Right cardiac atrium (tissue), 5 donors: ENCODE measurements at regions not wholly inside any gene's neighbourhood (a gene's known extent, or its start where the extent isn't known, plus 50 kb on each side); places are given as distances from the start of the nearest gene placed in this dataset.

Experiments
- ATAC-seq, 2 donors: fragments of 200-7000 bp; cut with Tn5 transposase; one replicate each; pipeline versions ENCODE4 v1.8.0 to v1.9.1; 2020; ENCODE audit warnings: moderate library complexity in 2 of 2, mild to moderate bottlenecking in 1 of 2
- DNase-seq, 3 donors: peaks; one replicate each; pipeline ENCODE4 v3.0.0-alpha.2; 2020
- H3K27ac ChIP-seq: one replicate; pipeline ENCODE4 v1.5.1; 2013; ENCODE audit warnings: mild to moderate bottlenecking, low read length, control low read depth, moderate library complexity
- H3K27me3 ChIP-seq: one replicate; pipeline ENCODE4 v1.6.1; 2013; ENCODE audit not compliant: control insufficient read depth, insufficient read depth
- H3K4me1 ChIP-seq: one replicate; pipeline ENCODE4 v1.6.1; 2013; ENCODE audit warnings: low read length; ENCODE audit not compliant: control insufficient read depth, insufficient read depth
- H3K4me3 ChIP-seq: one replicate; pipeline ENCODE4 v1.5.1; 2013; ENCODE audit warnings: low read length, control low read depth
- H3K9me3 ChIP-seq: one replicate; pipeline ENCODE4 v1.6.1; 2013; ENCODE audit warnings: low read length; ENCODE audit not compliant: control insufficient read depth
- WGBS: extraction: QIAGEN DNeasy Blood & Tissue Kit; methylation state at CpG from one replicate; pipeline ENCODE4 v1.1.7; 2013; 5-methylcytosine and 5-hydroxymethylcytosine counted together
- intact Hi-C, 4 donors: fragments of 100-400 bp; cut with DNase I; formaldehyde crosslinking; loops; one replicate each; pipeline versions ENCODE4 v1.11.0 to v1.14.0; 2022 to 2023
- donor health status: healthy with polysubstance abuse.
- donor health status: DM: no; HTN: yes; CAD: no.
- donor health status: DM: no; HTN: no; CAD: no.
- donor health status: DM: no; HTN: yes; CAD: no; lungs with severe emphysema.
- donor health status: DM: yes; HTN: yes; CAD: no.

GRCh38 chr1:25042331-25043227 lies 112.5 kb upstream of the RUNX3 start:
- no peaks in the 10 kb centered on the region for H3K4me1 ChIP-seq
- no peaks in the 10 kb centered on the region for H3K27me3 ChIP-seq
- WGBS, result 61% methylated on average over 13 of the region's 13 CpGs
- H3K27ac ChIP-seq, result no peak overlapping the region
- no peak overlapping the region for H3K4me3 ChIP-seq
- DNase-seq (no peak), ATAC-seq (no peak)
- intact Hi-C loops, result no loop called here
- H3K9me3 ChIP-seq, result no peaks in the 10 kb centered on the region

- Histone ChIP-seq H3K4me1 (no peaks in the 10 kb centered on the region), H3K9me3 (no peaks in the 10 kb centered on the region), H3K4me3 (no peak overlapping the region), H3K27me3 (no peaks in the 10 kb centered on the region), H3K27ac (no peak overlapping the region)
- ATAC-seq (no peak), DNase-seq (no peak)
- 81% methylated on average over 4 of the region's 4 CpGs for WGBS
- intact Hi-C loops, result no loop called here
Measured at GRCh38 chr1:25041916-25042315, 111.8 kb upstream of the RUNX3 start.

GRCh38 chr1:25040122-25040685 lies 110.1 kb upstream of the RUNX3 start:
- Histone ChIP-seq H3K27me3 (no peaks in the 10 kb centered on the region), H3K27ac (no peak overlapping the region), H3K4me1 (no peaks in the 10 kb centered on the region), H3K4me3 (no peak overlapping the region), H3K9me3 (no peaks in the 10 kb centered on the region)
- DNase-seq (no peak), ATAC-seq (no peak)
- intact Hi-C loops, result no loop called here
- WGBS, result 87% methylated on average over 11 of the region's 11 CpGs

GRCh38 chr1:25039229-25039628 lies 109.2 kb upstream of the RUNX3 start:
- no peaks in the 10 kb centered on the region for H3K9me3 ChIP-seq
- WGBS, result 58% methylated on average over 8 of the region's 8 CpGs
- DNase-seq (no peak), ATAC-seq (no peak)
- H3K27ac ChIP-seq, result no peak overlapping the region
- H3K27me3 ChIP-seq, result no peaks in the 10 kb centered on the region
- H3K4me3 ChIP-seq, result no peak overlapping the region
- intact Hi-C loops, result loop anchor here in 1 of 4 donors (10.0 kb wide), 1 partner anchor 174 kb away; no protein-coding TSS in a partner anchor
- no peaks in the 10 kb centered on the region for H3K4me1 ChIP-seq

- Histone ChIP-seq H3K4me3 (no peak overlapping the region), H3K4me1 (no peaks in the 10 kb centered on the region), H3K27ac (no peak overlapping the region), H3K9me3 (no peaks in the 10 kb centered on the region), H3K27me3 (no peaks in the 10 kb centered on the region)
- ATAC-seq (no peak), DNase-seq (no peak)
- 54% methylated on average over 4 of the region's 4 CpGs for WGBS
- intact Hi-C loops, result loop anchor here in 1 of 4 donors (10.0 kb wide), 1 partner anchor 174 kb away; no protein-coding TSS in a partner anchor
Measured at GRCh38 chr1:25038699-25039098, 108.6 kb upstream of the RUNX3 start.

GRCh38 chr1:25037174-25038074 lies 107.3 kb upstream of the RUNX3 start:
- Histone ChIP-seq H3K4me1 (no peaks in the 10 kb centered on the region), H3K9me3 (no peaks in the 10 kb centered on the region), H3K27me3 (no peaks in the 10 kb centered on the region), H3K4me3 (no peak overlapping the region), H3K27ac (no peak overlapping the region)
- intact Hi-C loops, result loop anchor here in 1 of 4 donors (10.0 kb wide), 1 partner anchor 173 kb away; no protein-coding TSS in a partner anchor
- ATAC-seq, result no peak
- no peak for DNase-seq
- 62% methylated on average over 11 of the region's 11 CpGs for WGBS

GRCh38 chr1:25036117-25036546 lies 106.1 kb upstream of the RUNX3 start:
- Histone ChIP-seq H3K4me3 (no peak overlapping the region), H3K27me3 (no peaks in the 10 kb centered on the region), H3K4me1 (no peaks in the 10 kb centered on the region), H3K27ac (no peak overlapping the region), H3K9me3 (no peaks in the 10 kb centered on the region)
- WGBS, result 91% methylated on average over 3 of the region's 3 CpGs
- intact Hi-C loops, result loop anchor here in 1 of 4 donors (10.0 kb wide), 1 partner anchor 171 kb away; no protein-coding TSS in a partner anchor
- no peak for DNase-seq
- ATAC-seq, result no peak

- DNase-seq, result no peak
- Histone ChIP-seq H3K4me1 (no peaks in the 10 kb centered on the region), H3K4me3 (no peak overlapping the region), H3K27ac (no peak overlapping the region), H3K9me3 (no peaks in the 10 kb centered on the region), H3K27me3 (no peaks in the 10 kb centered on the region)
- 92% methylated on average over 1 of the region's 1 CpG for WGBS
- no peak for ATAC-seq
- intact Hi-C loops, result loop anchor here in 1 of 4 donors (10.0 kb wide), 1 partner anchor 171 kb away; no protein-coding TSS in a partner anchor
Measured at GRCh38 chr1:25035523-25036116, 105.5 kb upstream of the RUNX3 start.

- H3K9me3 ChIP-seq, result no peaks in the 10 kb centered on the region
- H3K4me1 ChIP-seq, result no peaks in the 10 kb centered on the region
- WGBS, result 83% methylated on average over 14 of the region's 14 CpGs
- no peak overlapping the region for H3K4me3 ChIP-seq
- intact Hi-C loops, result loop anchor here in 1 of 4 donors (10.0 kb wide), 1 partner anchor 170 kb away; no protein-coding TSS in a partner anchor
- no peaks in the 10 kb centered on the region for H3K27me3 ChIP-seq
- no peak overlapping the region for H3K27ac ChIP-seq
- ATAC-seq (no peak), DNase-seq (no peak)
Measured at GRCh38 chr1:25034736-25035522, 104.9 kb upstream of the RUNX3 start.
